CMK (cell line): ENCODE measurements at regions not wholly inside any gene's neighbourhood (a gene's known extent, or its start where the extent isn't known, plus 50 kb on each side); places are given as distances from the start of the nearest gene placed in this dataset.

Source experiments
- DNase-seq: peaks from one replicate; pipeline ENCODE4 v3.0.0-alpha.2; 2010; ENCODE audit warnings: low read depth

DNA sequence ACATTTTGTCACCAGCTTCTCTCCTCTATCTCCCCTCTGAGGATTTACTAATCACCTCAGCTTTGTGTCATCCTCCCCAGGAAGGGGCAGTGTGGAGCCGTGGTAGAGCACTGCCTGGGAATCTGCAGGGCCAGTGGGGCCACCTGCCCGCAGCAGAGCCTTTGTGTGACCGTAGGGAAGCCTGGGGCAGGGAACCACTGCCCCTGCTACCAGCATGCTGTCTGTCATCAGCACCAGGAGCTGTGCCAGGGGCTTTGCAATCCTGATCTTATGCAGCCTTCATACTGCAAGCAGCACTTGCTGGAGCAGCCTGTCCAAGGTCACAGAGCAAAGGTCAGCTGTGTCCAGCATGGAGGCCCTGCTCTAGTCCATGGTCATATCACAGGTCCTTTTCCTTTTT lies 170.2 kb upstream of the IL12A start:
- no peak for DNase-seq

GRCh38 chr3:159818997-159819500 lies 169.6 kb upstream of the IL12A start:
- no peak for DNase-seq

DNA sequence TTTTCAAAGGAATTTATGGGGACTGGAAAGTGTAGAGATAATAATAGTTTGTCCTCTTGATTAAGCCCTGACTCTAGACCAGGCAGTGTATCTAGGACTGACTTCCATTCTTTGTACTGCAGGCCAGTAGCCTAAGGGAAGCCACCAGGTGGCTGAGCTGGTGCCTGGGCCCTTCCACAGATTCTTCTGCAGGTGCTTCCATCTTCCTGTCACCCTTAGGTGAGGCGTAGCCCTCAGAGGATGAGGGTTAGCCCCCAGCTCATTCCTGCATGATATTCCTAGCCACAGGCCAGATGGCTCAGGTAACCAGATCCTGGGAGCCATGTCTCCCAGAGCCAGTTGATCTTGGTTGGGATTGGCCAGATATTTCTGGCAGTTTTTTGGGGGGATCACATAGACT lies 169.0 kb upstream of the IL12A start:
- no peak for DNase-seq

DNA sequence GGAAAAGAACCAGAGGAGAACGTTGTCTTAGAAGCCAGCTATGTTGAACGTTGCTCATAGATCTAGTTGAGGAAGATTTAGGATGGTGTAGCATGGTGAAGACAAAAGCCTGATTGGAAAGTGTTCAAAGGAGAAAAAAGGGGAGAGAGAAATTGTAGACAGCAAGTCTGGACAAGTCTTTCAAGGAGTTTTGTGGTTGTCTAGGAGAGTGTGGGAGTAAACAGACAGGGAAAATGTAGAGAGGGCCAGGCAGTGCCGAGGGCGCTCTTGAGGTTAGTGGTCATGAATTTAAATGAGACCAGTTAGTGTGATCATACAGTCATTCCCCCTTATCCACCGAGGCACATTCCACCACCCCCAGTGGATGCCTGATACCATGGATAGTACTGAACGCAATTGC lies 167.5 kb upstream of the IL12A start:
- no peak for DNase-seq

GRCh38 chr3:159821736-159822135 lies 166.9 kb upstream of the IL12A start:
- DNase-seq, result no peak

DNA sequence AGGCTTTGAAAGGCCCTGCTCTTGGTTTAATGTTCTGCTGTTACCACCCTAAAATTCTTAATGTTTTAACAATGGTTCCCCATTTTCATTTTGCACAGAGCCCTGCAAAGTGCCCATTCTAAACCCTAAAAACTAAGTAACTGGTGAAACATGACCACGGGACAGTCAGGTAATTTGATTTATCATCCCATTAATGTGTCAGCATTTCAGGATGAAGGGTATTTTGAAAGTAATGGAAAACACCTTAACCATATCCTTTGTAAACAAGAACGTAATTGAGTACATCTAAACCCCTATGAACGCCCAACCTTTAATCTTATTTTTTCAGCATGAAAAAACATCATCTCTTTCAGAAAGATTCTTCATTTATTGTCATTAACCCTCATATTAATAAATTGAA lies 164.9 kb upstream of the IL12A start:
- no peak for DNase-seq

GRCh38 chr3:159824333-159824732 lies 164.3 kb upstream of the IL12A start:
- no peak for DNase-seq

GRCh38 chr3:159825216-159825854 lies 163.3 kb upstream of the IL12A start:
- no peak for DNase-seq

GRCh38 chr3:159828542-159828943 lies 160.1 kb upstream of the IL12A start:
- DNase-seq, result no peak

DNA sequence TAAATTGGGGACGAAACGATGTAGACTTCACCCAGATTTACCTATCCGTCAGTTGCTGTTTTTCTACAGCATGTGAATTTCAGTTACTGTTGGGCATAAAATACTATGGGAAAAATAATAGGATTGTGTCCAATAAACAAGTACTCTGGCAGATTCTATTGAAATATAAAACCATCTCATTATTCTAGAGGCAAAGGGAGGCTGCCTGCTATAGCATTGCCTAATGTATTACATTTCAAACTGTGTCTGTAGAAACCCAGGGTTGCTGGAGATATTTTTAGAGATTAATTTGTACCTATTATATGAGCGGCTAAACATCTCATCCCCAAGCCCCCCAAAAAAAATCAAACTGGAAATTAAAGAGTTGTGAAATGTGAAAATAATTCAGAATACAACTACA lies 159.6 kb upstream of the IL12A start:
- DNase-seq, result no peak

DNA sequence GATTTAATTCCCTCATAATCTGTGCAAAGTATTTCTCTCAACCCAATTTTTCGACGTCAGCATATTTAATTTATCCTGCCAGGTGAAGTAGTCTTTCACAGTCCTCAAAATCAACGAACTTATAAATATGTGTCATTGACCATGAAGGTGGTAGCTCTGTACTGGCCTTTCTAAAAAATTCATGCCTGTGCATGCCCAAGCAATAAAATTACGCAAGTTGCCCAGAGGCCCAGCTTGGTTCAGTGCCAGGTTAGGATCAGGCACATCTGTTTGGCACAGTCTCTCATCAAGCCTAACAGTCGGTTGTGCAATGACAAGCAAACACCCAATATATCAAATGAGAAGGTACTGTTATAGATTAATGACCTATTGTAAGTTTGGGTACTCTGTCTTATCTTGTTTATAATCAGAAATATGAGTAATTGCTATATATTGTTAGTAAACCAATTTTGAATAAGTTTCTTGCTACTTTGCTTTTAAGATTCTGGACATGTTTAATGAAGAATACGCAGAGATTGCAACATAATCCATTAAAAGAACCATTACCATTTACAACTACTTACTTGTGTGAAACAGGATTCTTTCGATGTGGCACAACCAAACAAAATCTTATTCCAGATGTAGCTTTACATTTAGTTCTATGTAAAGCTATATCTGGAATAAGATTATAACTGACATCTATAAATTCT lies 159.0 kb upstream of the IL12A start:
- no peak for DNase-seq

DNA sequence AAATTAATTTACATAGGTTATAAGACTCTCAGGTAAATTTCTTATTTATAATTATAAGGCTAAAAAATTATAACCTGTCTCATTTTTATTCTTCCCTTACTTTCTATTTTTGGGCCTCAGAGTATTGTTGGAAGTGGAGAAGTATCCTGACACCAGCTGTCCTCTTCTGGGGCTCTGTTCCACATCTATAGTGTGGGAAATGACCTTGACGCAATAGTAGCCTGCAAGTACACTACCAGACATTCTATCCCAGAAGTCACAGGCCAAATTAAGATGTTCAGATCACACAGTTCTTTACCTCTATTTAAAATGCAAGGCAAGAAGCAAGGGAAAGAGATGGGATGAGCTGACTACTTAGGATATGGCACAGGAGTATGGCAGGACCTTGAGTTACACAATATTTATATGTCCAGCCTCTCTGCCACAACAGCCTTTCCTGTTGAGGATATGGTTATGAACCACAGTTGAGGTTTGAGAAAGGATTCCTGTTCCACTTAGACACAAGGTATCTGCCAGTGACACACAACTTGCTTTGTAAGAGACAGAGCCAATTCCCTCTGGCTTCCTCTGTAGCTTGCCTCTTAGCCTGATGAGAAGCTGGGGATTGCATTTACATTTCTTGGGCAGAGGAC lies 158.0 kb upstream of the IL12A start:
- DNase-seq, result no peak

DNA sequence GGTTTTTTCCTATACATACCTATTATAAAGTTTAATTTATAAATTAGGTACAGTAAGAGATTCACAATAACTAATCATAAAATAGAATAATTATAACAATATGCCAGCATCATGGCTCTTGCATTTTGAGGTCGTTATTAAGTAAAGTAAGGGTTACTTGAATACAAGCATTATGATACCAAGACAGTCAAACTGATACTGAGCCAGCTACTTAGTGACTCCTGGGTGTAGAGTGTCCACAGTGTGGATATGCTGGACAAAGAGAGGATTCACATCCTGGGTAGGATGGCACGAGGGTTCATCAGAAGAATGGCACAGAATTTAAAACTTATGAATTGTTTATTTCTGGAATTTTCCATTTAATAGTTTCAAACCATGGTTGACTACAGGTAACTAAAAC lies 157.2 kb upstream of the IL12A start:
- DNase-seq, result no peak

DNA sequence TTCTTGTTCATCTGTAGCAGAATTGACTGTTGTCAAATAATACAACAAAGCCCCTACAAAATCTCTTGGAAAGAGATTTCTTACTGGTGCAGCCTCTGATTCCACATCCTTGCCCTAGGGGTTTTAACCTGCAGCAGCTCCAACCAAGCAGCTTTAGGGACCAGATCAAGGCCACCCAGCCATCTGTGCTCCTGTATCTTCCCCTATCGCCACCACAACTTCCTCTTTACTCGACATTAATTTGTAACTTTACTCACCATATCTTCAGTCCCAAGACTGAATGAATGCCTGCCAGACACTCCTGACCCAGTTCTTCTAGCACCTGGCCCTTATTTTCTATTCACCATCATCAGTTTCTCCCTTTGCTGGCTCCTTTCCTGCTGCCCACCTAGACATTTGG lies 156.6 kb upstream of the IL12A start:
- no peak for DNase-seq

DNA sequence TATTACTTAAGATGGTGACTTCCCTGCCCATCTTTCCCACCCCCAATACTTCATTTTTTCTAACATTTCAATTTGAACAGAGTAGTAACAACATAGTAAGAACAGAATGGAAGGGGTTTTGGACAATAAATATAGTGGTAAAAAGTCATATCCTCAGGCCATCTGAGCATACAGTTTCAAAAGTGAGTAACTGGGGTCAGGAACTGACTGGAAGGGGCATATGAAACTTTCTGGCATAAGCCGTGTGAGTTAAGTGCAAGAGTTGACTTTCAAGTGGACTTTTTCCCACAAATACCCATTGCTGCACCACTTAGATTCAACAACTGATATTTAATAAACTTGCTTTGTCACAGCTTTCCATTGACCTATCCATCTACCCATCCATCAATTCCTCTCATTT lies 153.5 kb upstream of the IL12A start:
- no peak for DNase-seq

GRCh38 chr3:159837725-159838124 lies 150.9 kb upstream of the IL12A start:
- DNase-seq, result no peak

DNA sequence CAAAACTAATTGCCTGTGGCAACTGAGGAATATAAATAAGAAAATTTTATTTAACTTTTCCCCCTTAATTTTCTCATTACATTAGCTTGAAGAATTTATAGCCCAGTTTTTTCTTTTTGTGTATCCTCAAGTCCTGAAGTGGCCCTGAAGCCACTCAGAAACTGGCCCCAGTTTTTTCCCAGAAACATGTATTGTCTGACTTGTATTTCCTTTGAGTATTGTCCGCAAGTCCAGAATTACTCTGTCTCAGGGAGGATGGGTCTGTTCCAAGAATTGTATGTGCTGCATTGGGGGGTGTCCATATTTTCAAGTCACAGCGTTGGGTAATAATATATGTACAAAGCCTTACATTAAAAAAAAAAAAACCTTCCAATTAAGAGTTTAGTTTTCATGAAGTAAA lies 149.7 kb upstream of the IL12A start:
- no peak for DNase-seq

DNA sequence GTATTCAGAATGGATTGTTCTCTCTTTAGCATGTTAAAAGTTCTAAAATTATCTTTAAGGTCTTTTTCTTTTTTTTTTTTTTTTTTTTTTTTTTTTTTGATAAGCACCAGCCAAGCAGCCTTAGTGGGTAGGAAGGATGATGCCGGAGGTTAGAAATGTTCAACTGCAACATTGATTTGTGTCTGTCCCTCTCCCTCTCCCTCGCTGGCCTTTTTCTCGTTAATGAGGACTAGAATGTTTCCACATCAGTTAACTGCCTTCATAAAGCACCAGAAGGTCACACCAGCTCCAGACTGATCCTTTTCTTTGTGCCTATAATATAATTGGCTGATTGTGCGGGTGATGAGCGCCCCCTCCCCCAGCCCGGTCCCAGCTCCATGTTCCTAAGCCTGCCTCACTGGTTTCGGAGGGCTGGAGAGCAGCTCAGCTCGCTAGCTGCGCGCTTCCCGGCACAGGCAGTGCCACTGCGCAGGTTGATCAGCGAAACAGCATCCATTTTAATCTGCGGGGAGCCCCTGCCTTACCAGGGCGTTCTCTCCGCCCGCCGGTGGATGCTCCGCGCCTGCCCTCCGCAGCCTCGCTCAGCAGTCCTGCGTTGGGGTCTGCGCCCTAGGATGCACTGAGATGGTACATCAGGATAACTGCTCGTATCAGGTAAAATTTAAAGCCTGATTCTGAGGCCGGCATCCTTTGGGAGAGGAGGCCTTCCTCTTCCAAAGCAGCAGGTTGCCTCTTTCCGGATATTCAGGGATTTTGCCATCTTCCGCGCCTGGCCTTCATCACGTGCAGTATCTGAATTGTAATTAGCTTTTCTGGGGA lies 148.9 kb upstream of the IL12A start, which contains the start of gene SCHIP1:
Gene SCHIP1 (plus strand): TSS at position 301 of the 819 bp plus-strand sequence.
- no peak for DNase-seq

DNA sequence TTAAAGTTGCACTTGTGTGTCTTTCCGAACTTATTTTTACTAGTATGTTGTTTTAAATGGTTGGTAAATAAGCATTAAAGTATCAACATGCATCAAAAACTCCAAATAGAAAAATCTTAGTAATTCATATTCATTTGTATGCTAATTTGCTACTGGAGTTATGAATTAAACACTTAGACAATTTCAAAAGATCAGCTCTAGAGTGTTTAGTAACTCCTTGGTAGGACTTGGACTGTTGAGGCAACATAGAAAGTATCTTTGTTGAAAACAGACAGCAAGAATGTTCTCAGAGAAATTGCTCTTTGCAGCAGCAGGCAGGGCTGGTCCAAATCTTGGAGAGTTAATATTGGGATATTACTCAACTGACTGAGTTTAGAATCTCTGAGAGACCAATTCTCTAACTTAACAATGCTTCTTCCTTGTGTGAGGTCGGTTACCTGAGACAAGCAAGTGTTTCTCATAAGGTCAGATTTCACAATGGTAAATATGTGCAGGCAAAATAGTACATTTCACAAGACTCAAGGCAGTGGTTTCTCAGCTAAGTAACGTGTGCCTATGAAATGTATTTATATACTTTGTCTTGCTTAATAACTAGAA lies 147.8 kb upstream of the IL12A start:
- DNase-seq, result no peak

DNA sequence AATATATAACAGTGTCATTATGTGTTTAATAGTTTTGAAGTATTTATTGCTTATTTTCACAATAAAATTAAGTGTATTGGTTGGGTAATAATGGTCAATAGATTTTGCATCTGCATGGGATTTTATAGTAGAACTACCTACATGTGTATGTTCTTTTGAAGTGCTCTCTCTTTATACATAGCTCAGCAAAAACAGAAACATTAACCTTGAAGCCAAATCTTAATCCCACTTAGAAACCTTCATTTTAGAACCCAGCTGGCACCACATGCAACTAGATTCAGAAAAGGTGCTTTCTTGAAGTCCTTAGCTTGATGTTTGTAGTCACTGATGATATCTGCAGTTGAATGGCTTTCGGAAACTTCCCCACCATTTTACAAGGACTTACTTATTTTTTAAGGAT lies 146.9 kb upstream of the IL12A start:
- DNase-seq, result no peak

- DNase-seq, result no peak
Measured at GRCh38 chr3:159843840-159844730, 144.6 kb upstream of the IL12A start.
